Brain microvascular endothelial cell (primary cell): ENCODE measurements at regions not wholly inside any gene's neighbourhood (a gene's known extent, or its start where the extent isn't known, plus 50 kb on each side); places are given as distances from the start of the nearest gene placed in this dataset.

ENCODE experiments used
- DNase-seq: peaks from one replicate; pipeline ENCODE4 v3.0.0-alpha.2; 2020
- H3K27ac ChIP-seq: fragments of 250-450 bp; sonication (Bioruptor Pico); 2 replicates; pipeline ENCODE4 v1.5.1; 2020; ENCODE audit warnings: mild to moderate bottlenecking, moderate library complexity
- H3K27me3 ChIP-seq: fragments of 250-450 bp; sonication (Bioruptor Pico); replicated peaks from 2 replicates; pipeline ENCODE4 v1.5.1; 2020; ENCODE audit warnings: mild to moderate bottlenecking
- H3K36me3 ChIP-seq: fragments of 250-450 bp; sonication (Bioruptor Pico); replicated peaks from 2 replicates; pipeline ENCODE4 v1.5.1; 2020; ENCODE audit warnings: mild to moderate bottlenecking
- H3K4me3 ChIP-seq: 2 replicates; pipeline ENCODE4 v1.5.1; 2011; ENCODE audit warnings: low read depth, mild to moderate bottlenecking, control low read depth, low read length, moderate library complexity
- in situ Hi-C: cut with HindIII; loops from 2 replicates; pipeline ENCODE4 v1.10.0; 2017; ENCODE audit warnings: low sequenced_read_pairs, low pct_ligation_motif_present
- TF ChIP-seq, protein P1 (sequence below): IDR thresholded peaks from 2 replicates; pipeline ENCODE4 v1.5.1; 2011; ENCODE audit warnings: low read depth, mild to moderate bottlenecking, moderate library complexity, low read length, control low read depth, inconsistent platforms; ENCODE audit errors: missing control alignments

DNA sequence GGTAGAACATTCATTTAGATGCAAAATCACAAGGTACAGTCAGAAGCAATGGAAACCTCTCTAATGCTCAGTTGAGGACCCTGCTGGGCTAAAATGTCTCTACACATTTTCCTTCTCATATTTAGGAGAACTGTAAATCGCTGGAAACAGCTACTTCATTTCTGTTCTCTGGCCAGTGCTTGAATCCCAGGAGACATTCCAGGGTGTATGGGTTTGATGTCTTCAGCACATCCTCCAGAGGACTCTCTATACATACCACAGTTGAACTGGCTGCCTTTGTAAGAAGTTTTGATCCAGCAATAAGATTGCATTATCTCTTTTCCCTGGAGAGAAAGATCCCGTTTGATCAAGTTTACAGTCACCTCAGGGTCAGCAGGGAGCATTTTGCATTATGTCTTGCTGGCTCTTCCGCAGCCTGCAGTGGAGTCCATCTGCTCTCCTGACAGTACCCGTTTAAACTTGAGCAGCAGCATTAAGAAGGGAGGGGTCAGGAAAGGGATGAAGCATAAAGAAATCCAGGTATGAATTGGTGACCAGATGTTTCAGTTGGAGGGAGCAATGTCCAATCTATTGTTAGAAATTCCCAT lies 676.0 kb downstream of the EPHA3 start:
- H3K27me3 ChIP-seq: no peaks in the 10 kb centered on the region
- no peak overlapping the region for H3K27ac ChIP-seq
- no peak overlapping the region for H3K4me3 ChIP-seq
- DNase-seq: no peak
- TF ChIP-seq, protein P1, sequence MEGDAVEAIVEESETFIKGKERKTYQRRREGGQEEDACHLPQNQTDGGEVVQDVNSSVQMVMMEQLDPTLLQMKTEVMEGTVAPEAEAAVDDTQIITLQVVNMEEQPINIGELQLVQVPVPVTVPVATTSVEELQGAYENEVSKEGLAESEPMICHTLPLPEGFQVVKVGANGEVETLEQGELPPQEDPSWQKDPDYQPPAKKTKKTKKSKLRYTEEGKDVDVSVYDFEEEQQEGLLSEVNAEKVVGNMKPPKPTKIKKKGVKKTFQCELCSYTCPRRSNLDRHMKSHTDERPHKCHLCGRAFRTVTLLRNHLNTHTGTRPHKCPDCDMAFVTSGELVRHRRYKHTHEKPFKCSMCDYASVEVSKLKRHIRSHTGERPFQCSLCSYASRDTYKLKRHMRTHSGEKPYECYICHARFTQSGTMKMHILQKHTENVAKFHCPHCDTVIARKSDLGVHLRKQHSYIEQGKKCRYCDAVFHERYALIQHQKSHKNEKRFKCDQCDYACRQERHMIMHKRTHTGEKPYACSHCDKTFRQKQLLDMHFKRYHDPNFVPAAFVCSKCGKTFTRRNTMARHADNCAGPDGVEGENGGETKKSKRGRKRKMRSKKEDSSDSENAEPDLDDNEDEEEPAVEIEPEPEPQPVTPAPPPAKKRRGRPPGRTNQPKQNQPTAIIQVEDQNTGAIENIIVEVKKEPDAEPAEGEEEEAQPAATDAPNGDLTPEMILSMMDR: no peak
- no peaks in the 10 kb centered on the region for H3K36me3 ChIP-seq
- in situ Hi-C loops: no loop called here

GRCh38 chr3:89787485-89787884 lies 680.1 kb downstream of the EPHA3 start:
- H3K27me3 ChIP-seq: no peaks in the 10 kb centered on the region
- no peak for DNase-seq
- H3K36me3 ChIP-seq: no peaks in the 10 kb centered on the region
- H3K4me3 ChIP-seq: no peak overlapping the region
- in situ Hi-C loops: no loop called here
- TF ChIP-seq, protein P1: no peak
- no peak overlapping the region for H3K27ac ChIP-seq

DNA sequence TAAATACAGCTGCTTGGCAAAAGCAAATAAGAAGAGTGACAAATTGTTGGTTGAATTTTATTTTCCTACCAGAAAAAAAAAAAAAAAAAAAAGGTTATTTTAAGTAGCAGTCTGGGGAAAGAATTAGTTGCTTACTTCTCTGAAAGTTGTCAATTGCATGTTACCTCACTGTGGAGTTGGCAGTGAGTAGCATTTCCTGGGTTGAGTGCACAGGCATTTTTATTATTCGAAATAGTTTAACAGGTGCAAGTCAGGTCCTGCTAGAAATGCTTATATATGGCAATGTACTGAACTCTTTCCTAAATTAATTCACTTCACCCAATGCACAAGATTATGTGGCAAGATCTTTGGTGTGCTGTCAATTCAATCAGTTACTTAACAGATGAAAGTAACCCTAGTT lies 680.6 kb downstream of the EPHA3 start:
- H3K27ac ChIP-seq: no peak overlapping the region
- no peaks in the 10 kb centered on the region for H3K36me3 ChIP-seq
- in situ Hi-C loops: no loop called here
- no peaks in the 10 kb centered on the region for H3K27me3 ChIP-seq
- no peak for DNase-seq
- H3K4me3 ChIP-seq: no peak overlapping the region
- TF ChIP-seq, protein P1: no peak

GRCh38 chr3:89795506-89795905 lies 688.1 kb downstream of the EPHA3 start:
- H3K36me3 ChIP-seq: no peaks in the 10 kb centered on the region
- in situ Hi-C loops: no loop called here
- no peak overlapping the region for H3K27ac ChIP-seq
- no peak for DNase-seq
- no peak overlapping the region for H3K4me3 ChIP-seq
- TF ChIP-seq, protein P1: no peak
- H3K27me3 ChIP-seq: no peaks in the 10 kb centered on the region

- Histone ChIP-seq H3K36me3 (no peaks in the 10 kb centered on the region), H3K27ac (no peak overlapping the region), H3K4me3 (no peak overlapping the region), H3K27me3 (no peaks in the 10 kb centered on the region)
- TF ChIP-seq, protein P1: no peak
- no peak for DNase-seq
- in situ Hi-C loops: no loop called here
Observed at GRCh38 chr3:89802881-89803280, 695.5 kb downstream of the EPHA3 start.

DNA sequence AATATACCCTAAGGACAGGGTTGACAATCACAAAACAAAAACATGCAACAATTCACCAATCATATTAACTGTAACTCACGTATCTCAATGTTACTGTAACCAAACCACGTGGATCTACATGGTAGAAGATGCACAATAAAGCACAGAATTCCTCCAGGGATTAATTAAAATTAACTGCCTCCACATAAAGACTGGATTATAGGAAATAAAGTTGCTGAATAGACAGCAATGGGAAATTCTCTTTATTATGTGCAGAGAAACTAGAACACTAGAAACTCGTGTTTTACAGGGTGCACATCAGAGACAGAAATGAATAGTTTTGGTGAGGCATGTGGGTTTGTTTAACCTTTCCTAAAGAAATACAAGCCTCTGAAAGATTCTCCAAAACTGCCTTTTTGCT lies 696.3 kb downstream of the EPHA3 start:
- H3K4me3 ChIP-seq: no peak overlapping the region
- in situ Hi-C loops: no loop called here

More for the DNA sequence above, 696.3 kb downstream of the EPHA3 start:
- Histone ChIP-seq H3K27me3 (no peaks in the 10 kb centered on the region), H3K36me3 (no peaks in the 10 kb centered on the region), H3K27ac (no peak overlapping the region)
- TF ChIP-seq, protein P1: no peak
- DNase-seq: no peak
